ENCODE measurements at regions not wholly inside any gene's neighbourhood (a gene's known extent, or its start where the extent isn't known, plus 50 kb on each side); places are given as distances from the start of the nearest gene placed in this dataset.
"Not testable (repeated sequence)": the region's sequence is repeated elsewhere in the genome, so short reads cannot be mapped to it uniquely, and the experiment has no call there.

- H3K27ac ChIP-seq = no peak overlapping the region
- TF ChIP-seq ZFX (IDR thresholded peaks at IDR 0.05) (no peak), CTCF (conservative IDR thresholded peaks at IDR 0.05) (no peak)
These were observed 331.9 kb upstream of the CCNG1 start for GRCh38 chr5:163105456-163105855.

- TF ChIP-seq CTCF (conservative IDR thresholded peaks at IDR 0.05) = no peak
- no peak for TF ChIP-seq ZFX (IDR thresholded peaks at IDR 0.05)
- H3K27ac ChIP-seq = no peak overlapping the region
These were observed 331.3 kb upstream of the CCNG1 start for GRCh38 chr5:163106098-163106497.

- no peak overlapping the region for H3K27ac ChIP-seq
- no peak for TF ChIP-seq CTCF (conservative IDR thresholded peaks at IDR 0.05)
- TF ChIP-seq ZFX (IDR thresholded peaks at IDR 0.05) = no peak
These were observed 329.0 kb upstream of the CCNG1 start for GRCh38 chr5:163108351-163108750.

- no peak overlapping the region for H3K27ac ChIP-seq
- TF ChIP-seq ZFX (IDR thresholded peaks at IDR 0.05) = no peak
These were observed 322.4 kb upstream of the CCNG1 start for GRCh38 chr5:163115011-163115410.

- not testable (repeated sequence) for H3K27ac ChIP-seq
These were observed 320.8 kb upstream of the CCNG1 start for GRCh38 chr5:163116618-163117017.

GRCh38 chr5:163134061-163134460, 303.3 kb upstream of the CCNG1 start:
- no peak overlapping the region for H3K27ac ChIP-seq
- no peak for TF ChIP-seq CTCF (conservative IDR thresholded peaks at IDR 0.05)
- TF ChIP-seq ZFX (IDR thresholded peaks at IDR 0.05) = no peak

GRCh38 chr5:163135849-163136248, 301.5 kb upstream of the CCNG1 start:
- no peak for TF ChIP-seq CTCF (conservative IDR thresholded peaks at IDR 0.05)
- no peak for TF ChIP-seq ZFX (IDR thresholded peaks at IDR 0.05)

GRCh38 chr5:163161512-163161911, 275.9 kb upstream of the CCNG1 start:
- TF ChIP-seq ZFX (IDR thresholded peaks at IDR 0.05) (no peak), CTCF (conservative IDR thresholded peaks at IDR 0.05) (no peak)
- H3K27ac ChIP-seq = no peak overlapping the region

More at GRCh38 chr5:163135849-163136248, 301.5 kb upstream of the CCNG1 start:
- H3K27ac ChIP-seq = no peak overlapping the region

GRCh38 chr5:163162645-163163044, 274.8 kb upstream of the CCNG1 start:
- TF ChIP-seq ZFX (IDR thresholded peaks at IDR 0.05) (no peak), CTCF (conservative IDR thresholded peaks at IDR 0.05) (no peak)
- H3K27ac ChIP-seq = no peak overlapping the region

Data from C4-2B (cell line).